ENCODE measurements at regions not wholly inside any gene's neighbourhood (a gene's known extent, or its start where the extent isn't known, plus 50 kb on each side); places are given as distances from the start of the nearest gene placed in this dataset.

DNA sequence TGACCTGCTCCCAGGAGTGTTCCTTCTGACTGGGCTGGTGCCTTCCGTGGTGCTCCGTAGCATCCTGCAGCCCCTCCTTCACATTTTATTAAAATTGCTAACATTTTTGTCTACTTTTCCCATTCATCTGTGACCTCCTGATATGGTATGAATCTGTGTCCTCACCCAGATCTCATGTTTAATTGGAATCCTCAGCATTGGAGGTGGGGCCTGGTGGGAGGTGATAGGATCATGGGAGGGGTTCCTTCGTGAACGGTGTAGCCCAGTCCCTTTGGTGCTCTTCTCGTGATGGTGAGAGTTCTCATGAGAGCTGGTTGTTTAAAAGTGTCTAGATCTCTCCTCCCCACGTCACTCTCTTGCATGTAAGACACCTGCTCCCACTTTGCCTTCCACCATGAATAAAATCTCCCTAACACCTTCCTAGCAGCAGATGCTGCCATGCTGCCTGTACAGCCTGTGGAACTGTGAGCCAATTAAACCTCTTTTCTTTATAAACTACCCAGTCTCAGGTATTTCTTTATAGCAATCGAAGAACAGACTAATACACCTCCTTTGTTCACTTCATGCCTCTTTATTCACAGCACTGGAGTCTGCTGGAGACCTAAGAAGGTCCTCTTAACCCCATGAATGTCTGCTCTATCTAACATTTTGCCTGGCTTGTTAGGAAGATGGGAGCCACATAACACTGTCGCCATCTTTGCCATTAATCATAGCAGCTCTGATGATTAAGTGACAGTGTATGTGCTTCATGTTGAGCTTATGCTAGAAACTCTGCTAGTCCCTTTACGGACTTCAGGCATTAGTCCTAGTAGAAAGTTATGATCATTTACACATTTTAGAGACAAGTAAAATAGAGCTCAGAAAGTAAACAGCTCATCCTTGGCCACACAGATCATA, 377.7 kb upstream of the MAF start:
- POLR2A ChIA-PET (ENCODE audit: unreplicated experiment) = no interaction called here
- Histone ChIP-seq H4K20me1 (ENCODE audit: insufficient read depth) (no peaks in the 10 kb centered on the region), H3K27me3 (ENCODE audit: insufficient read depth, low read depth) (peaks cover 12% of the 10 kb centered on the region; the same call in 1 of the 2 replicates), H3K27ac (no peak overlapping the region), H3K36me3 (ENCODE audit: low read depth) (no peaks in the 10 kb centered on the region), H3K9me2 (ENCODE audit: insufficient read depth) (no peaks in the 10 kb centered on the region), H3K4me1 (replicated peaks; ENCODE audit: insufficient read depth) (no peaks in the 10 kb centered on the region), H3K9me3 (ENCODE audit: insufficient read depth, low read depth) (no peaks in the 10 kb centered on the region; the same call in 1 of the 2 replicates), H2AFZ (no peak overlapping the region), H3K79me2 (ENCODE audit: low read depth) (no peaks in the 10 kb centered on the region), H3F3A (ENCODE audit: insufficient read depth, low read depth) (no peaks in the 10 kb centered on the region), H3K4me2 (no peak overlapping the region), H3K4me3 (no peak overlapping the region)
- intact Hi-C loops (cut with micrococcal nuclease; ENCODE audit: unreplicated experiment) = no loop called here
- no peak for DNase-seq
- CTCF ChIA-PET = no interaction called here
- no TSS peak for BruUV-seq (replicated peaks)
- TF ChIP-seq, protein P1, sequence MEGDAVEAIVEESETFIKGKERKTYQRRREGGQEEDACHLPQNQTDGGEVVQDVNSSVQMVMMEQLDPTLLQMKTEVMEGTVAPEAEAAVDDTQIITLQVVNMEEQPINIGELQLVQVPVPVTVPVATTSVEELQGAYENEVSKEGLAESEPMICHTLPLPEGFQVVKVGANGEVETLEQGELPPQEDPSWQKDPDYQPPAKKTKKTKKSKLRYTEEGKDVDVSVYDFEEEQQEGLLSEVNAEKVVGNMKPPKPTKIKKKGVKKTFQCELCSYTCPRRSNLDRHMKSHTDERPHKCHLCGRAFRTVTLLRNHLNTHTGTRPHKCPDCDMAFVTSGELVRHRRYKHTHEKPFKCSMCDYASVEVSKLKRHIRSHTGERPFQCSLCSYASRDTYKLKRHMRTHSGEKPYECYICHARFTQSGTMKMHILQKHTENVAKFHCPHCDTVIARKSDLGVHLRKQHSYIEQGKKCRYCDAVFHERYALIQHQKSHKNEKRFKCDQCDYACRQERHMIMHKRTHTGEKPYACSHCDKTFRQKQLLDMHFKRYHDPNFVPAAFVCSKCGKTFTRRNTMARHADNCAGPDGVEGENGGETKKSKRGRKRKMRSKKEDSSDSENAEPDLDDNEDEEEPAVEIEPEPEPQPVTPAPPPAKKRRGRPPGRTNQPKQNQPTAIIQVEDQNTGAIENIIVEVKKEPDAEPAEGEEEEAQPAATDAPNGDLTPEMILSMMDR (conservative IDR thresholded peaks at IDR 0.05) = no peak
- no peak for TF ChIP-seq EZH2 (IDR thresholded peaks at IDR 0.05; ENCODE audit: low read depth)

DNA sequence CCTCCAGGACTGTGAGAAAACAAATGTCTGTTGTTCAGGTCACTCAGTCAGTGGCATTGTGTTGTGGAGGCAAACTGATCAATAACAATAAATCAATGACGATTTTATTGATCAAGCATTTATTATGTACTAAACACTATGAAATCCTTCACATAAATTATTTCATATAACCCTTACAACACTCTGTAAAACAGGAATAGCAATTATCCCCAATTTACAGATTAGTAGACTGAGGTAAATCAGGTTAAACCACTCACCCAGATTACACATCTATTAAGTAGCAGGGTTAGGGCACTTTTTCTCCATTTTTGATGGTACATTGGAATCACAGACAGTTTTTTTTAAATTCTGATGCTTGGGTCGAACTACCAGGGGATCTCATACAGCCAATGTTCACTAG, 372.8 kb upstream of the MAF start:
- POLR2A ChIA-PET (ENCODE audit: unreplicated experiment) = no interaction called here
- Histone ChIP-seq H3K9me2 (ENCODE audit: insufficient read depth) (no peaks in the 10 kb centered on the region), H4K20me1 (ENCODE audit: insufficient read depth) (no peaks in the 10 kb centered on the region), H3K9me3 (ENCODE audit: insufficient read depth, low read depth) (no peaks in the 10 kb centered on the region; the same call in 1 of the 2 replicates), H3K36me3 (ENCODE audit: low read depth) (no peaks in the 10 kb centered on the region), H3K27ac (no peak overlapping the region), H3K4me3 (no peak overlapping the region), H3K4me1 (replicated peaks; ENCODE audit: insufficient read depth) (no peaks in the 10 kb centered on the region), H3K4me2 (no peak overlapping the region), H3F3A (ENCODE audit: insufficient read depth, low read depth) (no peaks in the 10 kb centered on the region), H3K27me3 (ENCODE audit: insufficient read depth, low read depth) (peaks cover 12% of the 10 kb centered on the region; the same call in 1 of the 2 replicates), H2AFZ (no peak overlapping the region), H3K79me2 (ENCODE audit: low read depth) (no peaks in the 10 kb centered on the region)
- intact Hi-C loops (cut with micrococcal nuclease; ENCODE audit: unreplicated experiment) = no loop called here
- no peak for DNase-seq
- no TSS peak for BruUV-seq (replicated peaks)
- TF ChIP-seq EZH2 (IDR thresholded peaks at IDR 0.05; ENCODE audit: low read depth) = no peak
- TF ChIP-seq, protein P1 (conservative IDR thresholded peaks at IDR 0.05) = no peak
- CTCF ChIA-PET = no interaction called here

DNA sequence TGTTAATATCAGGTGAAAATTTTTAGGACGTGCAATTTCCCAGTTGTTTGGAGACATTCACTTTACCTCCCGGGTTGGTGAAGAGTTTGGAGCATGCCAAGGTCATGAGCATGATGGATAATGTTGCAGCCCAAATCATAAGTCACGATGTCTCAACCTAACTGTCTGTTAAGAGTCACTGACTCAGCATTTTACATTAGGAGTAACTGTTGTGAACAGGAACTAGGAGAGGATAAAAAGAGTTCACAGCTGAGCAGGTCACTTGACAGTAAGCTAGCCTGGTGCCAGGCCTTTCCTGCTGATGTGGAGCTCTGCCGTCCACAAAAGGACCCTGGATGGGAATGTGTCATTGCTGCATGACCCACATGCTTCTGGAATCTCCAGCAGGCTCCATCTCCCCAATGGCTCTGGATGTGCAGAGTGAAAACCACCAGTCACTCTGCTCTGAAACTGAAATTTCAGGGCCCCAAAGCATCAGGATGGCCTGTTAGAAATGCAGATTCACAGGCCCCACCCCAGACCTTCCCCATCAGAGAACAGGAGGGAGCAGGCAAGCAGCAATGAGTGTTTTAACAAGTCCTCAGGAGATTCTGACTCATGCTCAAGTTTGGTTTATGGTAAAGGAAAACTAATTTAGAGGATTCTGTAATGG, 371.6 kb upstream of the MAF start:
- CTCF ChIA-PET = no interaction called here
- Histone ChIP-seq H3K4me3 (no peak overlapping the region), H4K20me1 (ENCODE audit: insufficient read depth) (no peaks in the 10 kb centered on the region), H2AFZ (no peak overlapping the region), H3K79me2 (ENCODE audit: low read depth) (no peaks in the 10 kb centered on the region), H3K4me2 (no peak overlapping the region), H3K27ac (no peak overlapping the region), H3K9me3 (ENCODE audit: insufficient read depth, low read depth) (no peaks in the 10 kb centered on the region; the same call in 1 of the 2 replicates), H3K4me1 (replicated peaks; ENCODE audit: insufficient read depth) (no peaks in the 10 kb centered on the region), H3K27me3 (ENCODE audit: insufficient read depth, low read depth) (0 out of 2 replicates have a peak, but pooled peaks cover 4% of the 10 kb centered on the region), H3F3A (ENCODE audit: insufficient read depth, low read depth) (no peaks in the 10 kb centered on the region), H3K36me3 (ENCODE audit: low read depth) (no peaks in the 10 kb centered on the region), H3K9me2 (ENCODE audit: insufficient read depth) (no peaks in the 10 kb centered on the region)
- TF ChIP-seq, protein P1 (conservative IDR thresholded peaks at IDR 0.05) = no peak
- POLR2A ChIA-PET (ENCODE audit: unreplicated experiment) = no interaction called here
- no peak for DNase-seq
- intact Hi-C loops (cut with micrococcal nuclease; ENCODE audit: unreplicated experiment) = no loop called here
- BruUV-seq (replicated peaks) = no TSS peak

Measured in PC-9 (cell line).